Superior temporal gyrus (tissue), 1 donor: ENCODE measurements at regions not wholly inside any gene's neighbourhood (a gene's known extent, or its start where the extent isn't known, plus 50 kb on each side); places are given as distances from the start of the nearest gene placed in this dataset.

Experiments used
- DNase-seq: peaks from one replicate; pipeline ENCODE4 v3.0.0-alpha.2; 2016; ENCODE audit errors: extremely low spot score

DNA sequence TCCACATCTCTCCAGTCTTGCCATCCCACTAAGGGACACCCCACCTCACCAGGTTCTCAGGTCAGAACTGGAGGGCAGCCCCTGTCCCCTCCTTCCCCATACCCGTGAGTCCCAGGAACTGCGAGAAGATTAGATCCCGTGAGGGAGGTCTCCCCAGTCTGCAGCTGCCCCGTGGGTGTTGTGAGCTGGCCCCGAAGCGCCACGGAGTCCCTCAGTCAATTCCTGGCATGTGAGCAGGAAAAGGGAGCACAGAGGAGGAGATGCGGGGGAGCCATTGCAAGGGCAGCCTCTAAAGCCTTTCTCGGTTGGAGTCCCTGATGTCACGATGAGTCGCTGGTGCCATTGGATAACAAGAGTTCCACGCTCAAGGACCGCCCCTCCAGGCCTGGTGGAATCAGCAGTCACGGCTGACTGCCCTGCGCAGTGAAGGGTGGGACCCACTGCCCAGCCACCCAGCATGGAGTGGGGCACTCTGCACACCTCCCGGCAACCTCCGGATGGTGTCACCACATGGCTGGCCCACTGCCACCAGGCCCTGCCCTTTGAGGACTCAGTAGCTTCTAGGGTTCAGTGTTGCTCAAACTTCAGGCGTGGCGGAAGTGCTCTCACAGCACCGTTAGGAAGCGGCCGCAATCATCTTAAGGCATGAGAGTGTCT is 434.9 kb upstream of the MYT1L start:
- DNase-seq = no peak

DNA sequence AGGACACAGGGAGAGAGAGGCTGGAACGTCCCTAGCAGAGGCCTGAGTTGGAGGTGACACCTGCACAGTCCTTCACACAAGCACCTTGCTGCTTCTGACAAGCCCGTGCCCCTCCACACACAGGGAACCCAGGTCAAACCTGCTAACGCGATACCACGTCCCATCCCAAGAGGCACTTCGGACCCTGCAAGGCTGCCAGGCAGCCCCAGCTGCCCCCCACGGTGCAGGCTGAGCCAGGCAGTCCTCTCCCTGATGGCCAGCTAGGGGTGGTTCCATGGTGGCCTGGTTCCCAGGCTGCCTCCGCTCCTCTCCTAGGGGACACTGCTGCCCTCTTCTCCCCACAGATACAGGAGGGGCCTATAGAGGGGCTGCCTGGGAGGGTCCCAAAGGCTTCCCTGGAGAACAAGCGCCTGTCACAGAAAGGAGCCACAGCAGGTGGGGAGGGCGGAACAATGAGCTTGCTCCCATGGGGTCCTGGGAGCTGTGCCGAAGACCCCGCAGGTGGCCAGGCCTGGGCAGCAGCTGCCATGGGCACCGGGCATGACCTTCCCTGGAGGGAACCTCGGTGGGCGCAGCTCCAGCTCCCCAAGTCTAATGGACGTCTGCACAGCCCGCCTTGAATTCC is 434.2 kb upstream of the MYT1L start:
- no peak for DNase-seq

DNA sequence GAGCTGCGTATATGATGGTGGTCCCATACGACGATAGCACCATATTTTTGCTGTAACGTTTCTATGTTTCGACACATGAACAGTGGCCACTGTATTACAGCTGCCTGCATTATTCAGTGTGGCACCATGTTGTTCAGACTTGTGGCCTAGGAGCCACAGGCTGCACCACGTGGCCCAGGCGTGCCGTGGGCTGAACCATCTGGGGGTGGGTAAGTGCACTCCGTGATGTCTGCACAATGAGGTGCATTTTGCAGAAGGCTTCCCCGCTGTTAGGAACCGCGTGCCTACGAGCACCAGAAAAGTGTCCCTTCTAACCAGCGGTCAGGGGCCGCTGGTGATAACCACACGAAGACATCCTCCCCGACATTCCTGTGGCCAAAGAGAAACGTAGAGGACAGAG is 433.7 kb upstream of the MYT1L start:
- DNase-seq = no peak

DNA sequence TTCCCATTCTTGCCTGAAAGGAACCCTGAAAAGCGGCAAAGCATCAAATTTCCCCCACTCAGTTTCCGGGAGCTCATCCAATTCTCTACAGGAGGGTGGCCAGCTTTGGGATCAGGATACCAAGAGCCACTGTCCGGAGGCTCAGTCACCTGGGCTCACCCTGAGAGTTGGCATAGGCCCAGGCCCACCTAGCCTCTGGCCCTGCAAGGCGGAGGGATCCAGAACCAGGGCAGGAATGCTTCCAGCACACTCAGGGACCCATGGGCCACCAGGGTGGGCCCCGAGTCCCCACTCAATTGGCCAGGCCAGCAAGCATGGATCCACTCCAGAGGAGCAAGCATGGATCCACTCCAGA is 432.9 kb upstream of the MYT1L start:
- DNase-seq = no peak

DNA sequence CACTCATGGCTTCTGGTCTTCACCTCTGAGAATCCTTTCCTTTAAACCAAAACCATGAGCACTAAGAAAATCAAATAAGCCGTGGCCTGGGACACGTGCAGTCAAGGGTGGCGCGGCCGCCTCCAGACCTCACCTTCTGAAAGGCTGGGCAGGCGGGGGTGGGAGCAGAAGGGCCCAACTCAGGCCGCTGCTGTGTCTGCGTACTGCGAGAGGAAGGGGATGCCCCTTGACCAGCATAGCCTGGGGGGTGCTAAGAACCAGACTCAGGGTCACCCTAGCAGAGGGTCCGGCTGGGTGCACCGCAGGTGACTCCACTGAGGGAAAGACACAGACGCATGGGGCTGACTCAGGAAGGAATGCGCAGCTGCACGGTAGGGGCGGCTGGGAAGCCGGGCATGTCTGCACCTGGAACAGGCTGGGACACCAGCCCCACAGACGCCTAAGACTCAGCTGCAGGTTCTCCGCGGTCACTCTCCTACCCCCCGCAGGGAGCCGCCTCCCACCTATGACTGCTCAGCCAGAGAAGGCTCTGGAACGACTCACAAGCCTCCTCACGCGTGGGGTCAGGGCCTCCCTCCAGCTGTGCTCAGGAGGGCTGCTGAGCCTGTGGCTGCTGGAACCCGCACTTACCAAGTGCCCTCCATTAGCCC is 432.4 kb upstream of the MYT1L start:
- no peak for DNase-seq

DNA sequence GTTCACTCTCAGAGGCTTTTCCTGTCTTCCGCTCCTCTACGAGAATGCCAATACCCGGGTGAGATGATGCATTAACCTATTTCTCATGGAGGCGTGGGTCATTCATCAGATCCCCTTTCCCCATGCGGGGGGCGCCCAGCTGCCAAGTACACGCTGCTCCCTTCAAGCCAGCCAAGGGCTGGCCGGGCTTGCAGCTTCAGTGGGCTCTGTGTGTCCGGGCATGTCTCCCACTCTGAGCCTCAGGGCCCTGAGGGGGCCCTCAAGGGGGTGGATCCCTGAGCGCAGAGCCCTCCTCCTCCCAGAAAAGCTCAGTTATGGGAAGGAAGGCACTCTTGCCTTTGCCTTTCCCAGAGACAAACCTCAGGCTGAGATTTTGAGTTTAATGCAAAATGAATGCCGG is 431.8 kb upstream of the MYT1L start:
- no peak for DNase-seq

DNA sequence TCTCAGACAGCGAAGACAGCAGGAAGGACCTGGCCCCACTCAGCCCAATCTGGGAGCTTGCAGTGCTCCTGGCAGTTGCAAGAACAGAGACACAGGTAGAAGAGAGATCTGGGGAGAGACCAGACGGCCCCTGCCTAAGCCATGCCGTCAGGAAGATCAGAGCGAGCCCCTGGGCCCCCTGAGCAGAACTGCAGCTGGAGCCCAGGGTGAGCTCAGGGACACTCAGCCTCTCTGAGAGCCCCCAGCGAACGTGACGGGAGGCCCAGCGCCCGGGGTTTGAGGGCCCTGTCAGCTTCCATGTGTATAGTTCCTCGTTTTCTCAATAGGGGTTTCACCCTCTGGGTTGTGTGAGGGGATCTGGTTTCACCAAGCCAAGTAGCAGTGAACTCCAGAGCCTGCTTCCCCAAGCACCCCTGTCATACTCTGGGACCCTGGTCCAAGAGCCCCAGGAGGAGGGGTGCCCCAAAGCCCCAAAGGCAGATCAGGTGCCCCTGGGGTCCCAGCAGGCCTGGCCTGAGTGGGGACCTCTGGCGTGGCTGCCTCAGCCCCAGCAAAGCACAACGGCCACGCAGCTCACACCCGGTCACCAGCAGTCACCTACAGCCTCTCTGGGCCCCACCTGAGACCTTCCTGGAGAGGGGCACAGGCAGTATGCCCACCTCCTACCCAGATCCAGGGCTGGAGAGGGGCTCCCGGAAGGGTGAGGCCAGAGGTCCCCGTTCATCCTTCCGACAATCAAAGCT is 431.3 kb upstream of the MYT1L start:
- DNase-seq = no peak

DNA sequence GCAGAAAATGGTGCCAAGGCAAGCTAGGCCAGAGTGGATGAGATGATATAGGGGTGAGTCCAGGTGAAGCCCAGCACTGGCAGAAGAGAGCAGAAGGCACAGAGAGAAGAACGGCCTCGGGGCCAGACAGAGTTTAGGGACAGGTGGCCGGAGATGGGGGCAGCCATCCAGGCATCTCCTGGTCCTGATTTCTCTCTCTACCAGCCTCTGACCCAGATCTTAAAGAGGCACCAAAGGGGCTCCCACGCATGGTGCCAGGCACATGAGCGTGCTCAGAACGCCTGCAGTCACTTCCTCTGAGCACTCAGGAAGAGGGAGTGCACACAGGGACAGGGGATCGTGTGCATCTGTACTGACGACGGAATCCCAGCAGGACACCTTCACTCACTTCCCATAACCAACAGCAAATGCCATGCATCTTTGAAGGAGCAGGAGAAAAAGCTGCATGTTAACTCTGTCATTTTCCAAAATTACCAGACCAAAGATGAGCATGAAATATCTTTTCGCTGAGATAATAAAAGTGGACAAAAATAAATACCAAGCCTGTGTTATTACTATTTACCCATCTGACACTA is 427.8 kb upstream of the MYT1L start:
- no peak for DNase-seq

DNA sequence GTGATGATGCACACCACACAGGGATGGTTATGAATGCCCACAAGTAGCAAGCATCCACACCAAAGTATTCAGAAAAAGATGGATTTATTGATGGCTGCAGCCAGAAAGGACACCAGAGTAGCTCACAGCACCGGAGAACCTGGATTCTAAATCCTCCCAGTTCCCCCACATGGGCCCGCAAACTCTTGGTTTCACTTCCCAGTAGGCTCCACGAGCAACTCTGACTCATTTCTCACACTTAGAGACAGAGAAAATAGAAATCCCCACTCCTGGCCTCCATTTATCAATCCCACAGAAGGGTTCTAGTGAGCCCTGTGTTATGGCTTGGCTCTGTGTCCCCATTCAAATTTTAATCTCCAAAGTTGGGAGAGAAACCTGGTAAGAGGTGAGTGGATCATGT is 426.7 kb upstream of the MYT1L start:
- DNase-seq = no peak

DNA sequence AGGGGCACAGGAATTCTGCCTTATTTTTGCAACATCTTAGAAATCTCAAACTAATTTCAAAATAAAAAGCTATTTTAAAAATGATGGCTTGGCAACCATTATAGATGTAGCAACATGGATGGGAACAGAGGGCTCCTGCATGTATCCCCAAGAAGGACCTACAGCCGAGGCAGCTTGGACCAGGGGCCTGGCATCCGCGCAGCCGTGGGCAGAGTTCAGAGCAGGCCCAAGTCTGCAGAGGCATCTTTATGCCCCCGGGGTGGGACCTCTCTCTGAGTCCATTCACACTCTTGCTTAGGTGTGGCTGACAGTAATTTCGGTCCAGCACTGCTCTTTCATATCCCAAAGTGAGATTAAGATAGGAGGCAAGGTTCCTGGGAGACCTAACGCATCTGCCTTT is 425.8 kb upstream of the MYT1L start:
- DNase-seq = no peak

DNA sequence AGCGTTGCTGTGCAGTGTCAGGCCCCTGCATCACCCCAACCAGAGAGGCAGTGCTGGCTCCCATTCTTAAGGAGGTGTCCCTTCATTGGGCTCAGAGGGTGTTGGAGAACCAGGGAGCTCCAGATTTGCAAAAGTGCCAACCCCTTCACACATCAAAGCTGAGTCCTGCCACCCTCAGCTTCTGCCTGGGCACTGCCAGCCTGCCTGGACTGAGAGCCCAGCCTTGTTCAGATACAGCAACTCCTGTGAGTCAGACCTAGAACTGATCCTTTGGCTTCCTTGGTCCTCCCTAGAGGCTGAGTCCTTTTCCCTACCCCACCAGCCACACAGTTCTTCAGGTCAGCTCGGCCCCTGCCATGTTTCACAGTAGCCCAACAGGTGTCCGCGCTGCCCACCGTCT is 424.9 kb upstream of the MYT1L start:
- DNase-seq = no peak

DNA sequence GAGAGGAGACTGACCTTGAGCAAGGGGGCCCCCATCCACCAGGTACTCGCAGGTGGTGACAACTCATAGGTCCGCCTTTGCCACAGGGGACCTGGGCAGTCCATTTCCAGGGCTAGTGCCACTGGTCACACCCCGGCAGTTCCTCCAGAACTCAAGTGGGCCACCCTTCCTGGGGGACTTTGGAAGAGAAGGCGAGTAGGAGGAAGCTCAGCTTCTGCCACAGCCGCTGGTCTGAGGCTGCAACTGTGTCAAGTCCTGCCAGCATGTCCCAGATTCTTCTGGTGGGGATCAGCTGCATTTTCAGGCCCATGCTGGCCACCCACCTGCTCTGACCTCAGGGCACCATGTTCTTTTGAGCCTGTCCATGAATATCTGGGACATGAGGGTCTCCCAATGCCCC is 423.9 kb upstream of the MYT1L start:
- DNase-seq = no peak

DNA sequence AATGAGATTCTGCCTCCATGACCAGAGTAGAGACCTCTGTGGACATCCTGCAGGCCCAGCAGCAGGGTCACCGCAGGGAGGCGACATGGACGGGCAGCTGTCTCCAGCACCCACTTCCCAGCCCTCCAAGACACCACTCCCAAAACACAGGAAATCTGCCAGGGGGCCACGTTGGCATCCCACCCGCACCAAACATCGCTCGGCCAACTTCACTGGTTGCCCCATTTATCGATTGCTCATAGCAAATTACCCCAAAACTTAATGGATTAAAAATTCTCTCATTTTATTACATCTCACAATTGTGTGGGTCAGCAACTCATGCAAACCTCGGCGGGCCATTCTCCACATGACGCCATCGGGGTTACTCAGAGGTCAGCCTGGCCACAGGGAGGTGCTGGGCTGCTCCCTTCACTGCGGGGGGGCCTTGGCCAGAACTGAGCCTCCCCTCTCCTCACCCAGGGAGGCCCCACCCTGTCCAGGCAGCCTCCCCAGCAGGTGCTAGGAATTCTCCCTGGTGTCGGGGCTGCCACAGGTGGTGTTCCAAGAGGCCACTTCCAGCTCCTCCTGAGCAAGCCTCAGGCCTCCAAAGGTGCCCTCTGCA is 420.7 kb upstream of the MYT1L start:
- DNase-seq = no peak

DNA sequence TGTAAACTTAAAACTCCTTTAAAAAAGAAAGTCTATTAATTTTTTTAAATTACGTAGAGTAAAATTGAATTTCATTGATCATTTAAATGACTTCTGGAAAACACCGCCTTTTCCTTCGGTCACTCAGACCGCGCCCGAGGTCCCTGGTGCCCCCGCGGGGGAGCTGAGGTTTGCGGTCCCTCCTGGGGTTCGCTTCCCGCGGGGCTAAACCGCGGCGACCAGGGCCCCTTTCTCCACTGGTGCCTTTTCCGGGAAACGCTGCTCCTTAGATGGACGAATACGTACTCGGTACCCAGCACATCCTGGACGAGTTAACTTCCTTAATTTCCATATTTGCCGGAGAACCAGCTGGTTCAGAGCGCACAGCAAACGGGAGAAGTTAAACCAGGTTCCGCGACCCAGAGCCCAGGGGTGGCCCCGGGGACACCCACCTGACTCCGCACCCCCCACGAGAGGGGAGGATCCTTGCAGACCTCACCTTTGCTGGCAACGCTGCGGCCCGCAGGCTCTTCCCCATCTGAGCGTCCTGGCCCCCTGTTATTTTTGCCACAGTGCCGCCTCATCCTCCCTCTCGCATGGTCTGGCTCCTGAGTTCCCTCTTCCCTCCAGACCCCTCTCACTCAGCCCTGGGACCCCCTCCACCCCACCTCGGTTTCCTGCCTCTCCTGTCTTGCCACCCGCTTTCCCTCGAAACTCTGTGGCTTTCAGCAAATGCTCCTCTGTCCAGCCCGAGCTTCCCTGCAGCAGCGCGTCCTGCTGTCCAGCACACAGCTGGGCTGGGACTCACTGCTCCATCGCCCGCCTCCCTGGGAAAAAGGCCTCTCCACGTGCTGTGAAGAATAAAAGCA is 420.0 kb upstream of the MYT1L start:
- no peak for DNase-seq

DNA sequence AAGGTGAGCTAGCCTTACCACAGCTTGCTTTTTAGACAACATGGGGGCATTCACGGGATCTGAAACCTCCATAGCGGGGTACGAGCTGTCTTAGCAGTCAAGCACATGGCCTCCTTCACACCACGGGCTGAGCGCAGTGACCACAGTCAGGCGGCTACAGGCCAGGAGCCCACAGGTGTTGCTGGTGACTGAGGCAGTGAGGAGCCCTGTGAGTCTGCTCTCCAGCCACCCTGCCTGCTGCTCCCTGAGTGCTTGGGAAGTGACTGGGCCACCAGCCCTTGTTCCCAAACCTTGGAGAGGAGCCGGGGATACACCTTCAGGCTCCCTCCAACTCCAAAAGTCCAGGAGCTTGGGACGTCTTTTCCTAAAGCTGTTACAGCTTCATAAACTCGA is 418.1 kb upstream of the MYT1L start:
- DNase-seq = no peak

DNA sequence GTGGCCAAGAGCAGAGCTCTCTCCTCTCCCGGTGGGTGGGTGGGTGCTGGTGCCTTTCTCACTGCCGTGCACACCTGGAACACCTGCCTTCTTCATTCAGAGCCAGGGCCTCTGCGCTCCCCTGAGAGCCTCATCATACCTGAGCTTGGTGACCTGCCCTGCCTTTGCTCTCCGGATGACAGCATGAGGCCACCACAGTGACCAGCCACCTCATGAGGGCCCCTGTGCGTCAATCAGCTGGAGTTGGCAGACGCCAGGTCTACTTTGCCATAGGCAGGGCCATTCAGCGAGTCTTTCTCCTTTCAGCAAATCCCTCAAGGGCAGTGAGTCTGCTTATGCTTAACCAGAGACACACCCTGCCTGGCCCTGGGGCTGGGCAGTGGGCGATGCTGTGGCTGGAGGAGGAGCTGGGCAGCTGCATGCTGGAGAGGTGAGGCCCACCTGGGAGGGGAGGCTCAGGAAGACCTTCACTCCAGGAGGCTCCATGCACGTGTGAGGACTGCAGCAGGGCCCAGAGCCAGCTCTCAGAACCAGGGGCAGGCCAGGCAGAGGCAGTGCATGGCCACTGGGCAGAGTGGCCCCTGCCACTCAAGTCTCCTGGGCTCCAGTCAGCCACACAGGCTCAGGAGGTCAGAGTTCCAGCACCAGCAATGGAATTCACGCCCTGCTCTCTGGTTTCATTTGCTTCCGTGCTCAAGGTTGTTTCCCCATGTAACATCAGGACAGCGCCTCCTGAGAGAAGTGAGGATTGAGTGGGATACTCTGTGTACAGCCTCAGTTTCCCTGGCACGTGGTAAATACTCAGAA is 417.5 kb upstream of the MYT1L start:
- DNase-seq = no peak

DNA sequence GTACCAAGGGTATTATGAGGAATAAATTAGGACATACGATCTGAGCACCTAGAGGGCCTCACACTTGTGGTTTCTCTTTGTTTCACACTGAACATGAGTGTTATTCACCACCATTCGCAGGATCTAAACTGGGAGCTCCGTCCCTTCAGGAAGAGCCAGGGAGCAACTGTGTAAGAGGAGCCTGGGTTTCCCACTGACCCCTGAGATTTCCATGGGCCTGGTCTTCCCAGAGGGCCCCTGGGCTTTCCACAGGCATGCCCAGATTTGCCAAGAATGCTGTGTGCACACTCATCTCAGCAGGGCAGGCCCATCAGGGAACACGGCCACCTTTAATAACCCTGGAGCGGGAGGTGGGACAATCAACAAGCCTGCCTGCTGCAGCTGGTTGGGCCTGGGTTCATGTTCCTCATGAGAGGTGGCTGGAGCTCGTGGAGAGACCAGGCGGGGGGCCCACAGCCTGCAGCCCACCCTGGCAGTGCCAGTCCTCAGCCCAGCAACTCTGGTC is 416.8 kb upstream of the MYT1L start:
- DNase-seq = no peak

DNA sequence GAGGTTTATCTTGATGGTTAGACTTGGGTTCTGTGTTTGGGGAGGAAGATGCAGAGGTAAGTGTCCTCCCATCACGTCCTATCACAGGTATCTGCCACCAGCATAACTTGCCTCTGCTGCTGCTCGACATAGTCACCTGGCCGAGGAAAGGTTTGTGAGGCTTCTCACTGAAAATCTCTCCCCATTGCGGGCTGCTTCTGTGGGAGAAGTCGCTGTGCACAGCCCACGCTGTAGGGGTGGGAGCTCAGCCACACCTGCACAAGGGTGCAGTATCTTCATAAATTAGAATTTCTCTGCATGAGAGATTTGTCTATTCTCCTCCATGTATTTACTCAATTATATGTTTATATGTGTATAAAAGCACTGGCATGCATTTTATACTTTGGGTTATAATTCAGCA is 415.7 kb upstream of the MYT1L start:
- DNase-seq = no peak

DNA sequence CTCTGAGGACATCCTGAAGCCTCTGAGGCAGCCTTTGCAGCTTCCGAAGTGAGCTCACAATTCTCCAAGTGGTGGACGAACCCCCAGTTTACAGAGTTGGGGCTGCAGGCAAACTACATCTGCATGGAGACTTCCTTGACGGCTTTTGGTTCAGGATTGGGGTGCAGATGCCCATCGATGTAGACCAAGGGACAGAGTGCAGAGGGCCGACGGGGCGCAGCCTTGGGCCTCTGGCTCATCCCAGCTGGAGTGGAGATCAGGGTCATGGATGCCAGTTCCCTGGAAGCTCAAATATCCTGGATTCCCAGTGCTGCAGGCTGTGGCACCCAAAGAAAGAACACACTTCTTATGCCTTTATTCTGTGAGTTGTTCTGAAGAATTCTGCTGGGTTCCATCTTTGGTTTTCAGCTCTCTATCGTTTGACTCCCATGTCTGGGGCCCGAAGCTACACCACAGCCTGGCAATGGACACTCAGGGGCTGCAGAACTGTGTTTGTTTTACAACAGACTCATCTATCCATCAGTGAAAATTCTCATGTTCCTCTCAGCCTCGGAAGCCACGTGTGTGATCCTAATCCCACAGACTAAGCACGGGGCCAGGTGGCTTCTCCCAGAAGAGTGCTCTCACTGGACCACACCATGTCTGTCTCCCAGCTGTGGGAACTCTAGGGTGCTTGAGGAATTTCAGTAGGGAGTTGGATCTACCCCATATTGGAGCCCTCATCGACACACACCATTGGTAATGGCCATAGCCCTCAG is 414.1 kb upstream of the MYT1L start:
- DNase-seq = no peak
